ENCODE measurements at regions not wholly inside any gene's neighbourhood (a gene's known extent, or its start where the extent isn't known, plus 50 kb on each side); places are given as distances from the start of the nearest gene placed in this dataset.
"Not testable (repeated sequence)": the region's sequence is repeated elsewhere in the genome, so short reads cannot be mapped to it uniquely, and the experiment has no call there.

DNA sequence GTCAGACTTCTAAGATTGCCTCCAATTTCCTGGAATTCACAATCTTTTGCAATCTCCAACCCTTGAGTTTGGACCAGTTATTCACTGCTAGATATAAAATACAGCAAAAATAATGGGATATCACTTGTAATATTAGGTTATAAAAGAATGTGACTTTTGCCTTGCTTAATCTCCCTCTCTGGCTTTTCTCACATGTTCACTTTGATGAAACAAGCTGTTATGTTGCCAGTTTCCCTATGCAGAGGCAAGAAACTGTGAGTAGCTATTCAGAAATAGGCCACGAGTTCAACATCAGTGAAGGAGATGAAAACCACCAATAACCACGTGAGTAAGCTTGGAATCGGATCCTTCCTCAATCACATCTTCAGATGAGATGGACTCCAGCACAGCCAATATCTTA is 842.7 kb downstream of the RNF144A start:
- TF ChIP-seq, protein P1, sequence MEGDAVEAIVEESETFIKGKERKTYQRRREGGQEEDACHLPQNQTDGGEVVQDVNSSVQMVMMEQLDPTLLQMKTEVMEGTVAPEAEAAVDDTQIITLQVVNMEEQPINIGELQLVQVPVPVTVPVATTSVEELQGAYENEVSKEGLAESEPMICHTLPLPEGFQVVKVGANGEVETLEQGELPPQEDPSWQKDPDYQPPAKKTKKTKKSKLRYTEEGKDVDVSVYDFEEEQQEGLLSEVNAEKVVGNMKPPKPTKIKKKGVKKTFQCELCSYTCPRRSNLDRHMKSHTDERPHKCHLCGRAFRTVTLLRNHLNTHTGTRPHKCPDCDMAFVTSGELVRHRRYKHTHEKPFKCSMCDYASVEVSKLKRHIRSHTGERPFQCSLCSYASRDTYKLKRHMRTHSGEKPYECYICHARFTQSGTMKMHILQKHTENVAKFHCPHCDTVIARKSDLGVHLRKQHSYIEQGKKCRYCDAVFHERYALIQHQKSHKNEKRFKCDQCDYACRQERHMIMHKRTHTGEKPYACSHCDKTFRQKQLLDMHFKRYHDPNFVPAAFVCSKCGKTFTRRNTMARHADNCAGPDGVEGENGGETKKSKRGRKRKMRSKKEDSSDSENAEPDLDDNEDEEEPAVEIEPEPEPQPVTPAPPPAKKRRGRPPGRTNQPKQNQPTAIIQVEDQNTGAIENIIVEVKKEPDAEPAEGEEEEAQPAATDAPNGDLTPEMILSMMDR (IDR thresholded peaks at IDR 0.05; ENCODE audit: partially characterized antibody, unreplicated experiment), result no peak
- DNase-seq, result no peak
- no peak overlapping the region for H3K27ac Mint-ChIP-seq (ENCODE audit: unreplicated experiment)
- H3K4me1 Mint-ChIP-seq (ENCODE audit: low read depth, unreplicated experiment), result no peaks in the 10 kb centered on the region
- H3K27me3 Mint-ChIP-seq (ENCODE audit: unreplicated experiment), result peaks cover 2% of the 10 kb centered on the region
- no peak overlapping the region for H3K4me3 Mint-ChIP-seq (ENCODE audit: unreplicated experiment)
- H3K9me3 Mint-ChIP-seq (ENCODE audit: unreplicated experiment), result peaks cover 2% of the 10 kb centered on the region
- peaks cover 8% of the 10 kb centered on the region for H3K36me3 Mint-ChIP-seq (ENCODE audit: unreplicated experiment)

- H3K27me3 Mint-ChIP-seq (ENCODE audit: unreplicated experiment), result not testable (repeated sequence)
Measured at GRCh38 chr2:7763418-7763817, 846.2 kb downstream of the RNF144A start.

DNA sequence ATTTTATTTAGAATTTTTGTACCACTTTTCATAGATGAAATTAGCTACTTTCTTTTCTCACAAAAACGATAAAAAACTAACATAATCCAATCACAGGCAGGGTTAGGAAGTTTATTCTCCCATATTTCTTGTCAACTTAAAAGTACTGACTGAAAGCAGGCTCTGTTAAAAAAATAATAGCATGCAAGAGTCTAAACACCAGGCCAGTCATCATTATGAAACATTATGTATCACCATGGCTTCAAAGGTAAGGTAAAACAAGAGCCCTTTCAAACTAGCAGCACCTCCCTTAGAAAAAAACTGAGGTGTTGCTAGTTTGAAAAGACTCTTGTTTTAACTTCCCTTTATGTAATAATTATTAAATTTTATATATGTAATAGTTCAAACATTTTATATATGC is 848.0 kb downstream of the RNF144A start:
- no peak for DNase-seq
- TF ChIP-seq, protein P1 (IDR thresholded peaks at IDR 0.05; ENCODE audit: partially characterized antibody, unreplicated experiment), result no peak
- no peak overlapping the region for H3K4me3 Mint-ChIP-seq (ENCODE audit: unreplicated experiment)
- no peak overlapping the region for H3K27ac Mint-ChIP-seq (ENCODE audit: unreplicated experiment)
- H3K36me3 Mint-ChIP-seq (ENCODE audit: unreplicated experiment), result peaks cover 12% of the 10 kb centered on the region
- peaks cover 2% of the 10 kb centered on the region for H3K27me3 Mint-ChIP-seq (ENCODE audit: unreplicated experiment)
- no peaks in the 10 kb centered on the region for H3K4me1 Mint-ChIP-seq (ENCODE audit: low read depth, unreplicated experiment)
- peaks cover 4% of the 10 kb centered on the region for H3K9me3 Mint-ChIP-seq (ENCODE audit: unreplicated experiment)

More at GRCh38 chr2:7763418-7763817, 846.2 kb downstream of the RNF144A start:
- not testable (repeated sequence) for H3K9me3 Mint-ChIP-seq (ENCODE audit: unreplicated experiment); H3K4me1 Mint-ChIP-seq (ENCODE audit: low read depth, unreplicated experiment); DNase-seq; H3K4me3 Mint-ChIP-seq (ENCODE audit: unreplicated experiment); H3K27ac Mint-ChIP-seq (ENCODE audit: unreplicated experiment)
- peaks cover 12% of the 10 kb centered on the region for H3K36me3 Mint-ChIP-seq (ENCODE audit: unreplicated experiment)

GRCh38 chr2:7766088-7766722 is 849.0 kb downstream of the RNF144A start:
- TF ChIP-seq, protein P1 (IDR thresholded peaks at IDR 0.05; ENCODE audit: partially characterized antibody, unreplicated experiment), result no peak
- Mint-ChIP-seq H3K36me3 (ENCODE audit: unreplicated experiment) (peaks cover 12% of the 10 kb centered on the region), H3K9me3 (ENCODE audit: unreplicated experiment) (peaks cover 4% of the 10 kb centered on the region), H3K4me3 (ENCODE audit: unreplicated experiment) (no peak overlapping the region), H3K27ac (ENCODE audit: unreplicated experiment) (no peak overlapping the region), H3K4me1 (ENCODE audit: low read depth, unreplicated experiment) (no peaks in the 10 kb centered on the region), H3K27me3 (ENCODE audit: unreplicated experiment) (peaks cover 2% of the 10 kb centered on the region)
- no peak for DNase-seq

DNA sequence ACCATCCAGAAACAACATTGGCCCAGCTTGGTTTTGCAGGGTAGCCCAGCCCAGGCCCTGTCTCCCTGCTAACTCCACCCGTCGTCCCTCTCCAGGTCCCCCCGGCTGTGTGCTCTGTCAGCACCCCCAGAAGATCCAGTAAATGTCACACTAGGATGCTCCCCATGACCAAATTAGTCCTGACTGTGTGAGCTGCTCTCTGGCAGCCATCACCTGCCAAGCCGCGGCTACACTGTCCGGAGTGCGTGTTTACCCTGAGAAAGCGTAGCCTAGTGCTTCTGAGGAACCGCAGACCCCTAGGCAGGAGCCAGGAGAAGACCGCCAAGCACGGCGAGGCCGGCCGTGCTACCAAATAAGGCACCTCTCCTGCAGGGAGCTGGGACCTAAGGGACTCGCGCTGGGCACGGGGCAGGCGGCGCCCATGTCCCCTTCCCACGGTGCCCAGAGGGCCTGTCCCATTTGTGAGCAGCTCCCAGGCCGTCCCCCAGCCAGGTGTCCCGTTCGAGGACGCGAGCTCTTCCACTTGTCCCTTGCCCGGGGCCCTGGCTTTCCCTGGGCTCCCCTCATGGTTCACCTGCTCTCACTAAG is 849.9 kb downstream of the RNF144A start:
- Mint-ChIP-seq H3K36me3 (ENCODE audit: unreplicated experiment) (peaks cover 12% of the 10 kb centered on the region), H3K27ac (ENCODE audit: unreplicated experiment) (no peak overlapping the region), H3K9me3 (ENCODE audit: unreplicated experiment) (peaks cover 4% of the 10 kb centered on the region), H3K4me1 (ENCODE audit: low read depth, unreplicated experiment) (no peaks in the 10 kb centered on the region), H3K4me3 (ENCODE audit: unreplicated experiment) (no peak overlapping the region), H3K27me3 (ENCODE audit: unreplicated experiment) (peaks cover 2% of the 10 kb centered on the region)
- no peak for DNase-seq
- TF ChIP-seq, protein P1 (IDR thresholded peaks at IDR 0.05; ENCODE audit: partially characterized antibody, unreplicated experiment), result no peak
